GM19397 (cell line): ENCODE measurements at regions not wholly inside any gene's neighbourhood (a gene's known extent, or its start where the extent isn't known, plus 50 kb on each side); places are given as distances from the start of the nearest gene placed in this dataset.
A peak's percentile ranks its signal among the peaks of the same experiment; 100 is the strongest.

Source experiments
- ATAC-seq: cut with Tn5 transposase; IDR thresholded peaks from one replicate; pipeline ENCODE4 v1.9.1; 2021; ENCODE audit warnings: mild to moderate bottlenecking, moderate library complexity; ENCODE audit not compliant: unreplicated experiment

DNA sequence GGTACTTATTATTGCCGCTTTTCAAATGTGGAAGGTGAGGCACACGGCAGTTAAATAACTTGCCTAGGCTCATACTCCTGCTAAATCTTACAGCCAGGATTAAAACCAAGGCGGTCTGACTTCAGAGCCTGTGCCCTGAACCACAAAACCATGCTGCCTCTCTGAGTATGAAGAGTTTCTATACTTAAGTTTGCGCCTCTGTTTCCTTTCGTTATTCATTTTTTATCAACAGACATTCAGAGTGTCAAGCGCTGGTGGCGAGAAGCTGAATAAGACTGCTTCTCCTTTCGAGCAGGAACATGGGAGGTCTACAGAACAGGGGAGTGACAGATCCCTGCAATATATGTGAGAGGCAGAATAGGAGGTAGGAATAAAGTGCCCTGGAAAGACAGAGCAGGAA, 96.0 kb upstream of the DUSP10 start:
- ATAC-seq: peak; percentile 34

DNA sequence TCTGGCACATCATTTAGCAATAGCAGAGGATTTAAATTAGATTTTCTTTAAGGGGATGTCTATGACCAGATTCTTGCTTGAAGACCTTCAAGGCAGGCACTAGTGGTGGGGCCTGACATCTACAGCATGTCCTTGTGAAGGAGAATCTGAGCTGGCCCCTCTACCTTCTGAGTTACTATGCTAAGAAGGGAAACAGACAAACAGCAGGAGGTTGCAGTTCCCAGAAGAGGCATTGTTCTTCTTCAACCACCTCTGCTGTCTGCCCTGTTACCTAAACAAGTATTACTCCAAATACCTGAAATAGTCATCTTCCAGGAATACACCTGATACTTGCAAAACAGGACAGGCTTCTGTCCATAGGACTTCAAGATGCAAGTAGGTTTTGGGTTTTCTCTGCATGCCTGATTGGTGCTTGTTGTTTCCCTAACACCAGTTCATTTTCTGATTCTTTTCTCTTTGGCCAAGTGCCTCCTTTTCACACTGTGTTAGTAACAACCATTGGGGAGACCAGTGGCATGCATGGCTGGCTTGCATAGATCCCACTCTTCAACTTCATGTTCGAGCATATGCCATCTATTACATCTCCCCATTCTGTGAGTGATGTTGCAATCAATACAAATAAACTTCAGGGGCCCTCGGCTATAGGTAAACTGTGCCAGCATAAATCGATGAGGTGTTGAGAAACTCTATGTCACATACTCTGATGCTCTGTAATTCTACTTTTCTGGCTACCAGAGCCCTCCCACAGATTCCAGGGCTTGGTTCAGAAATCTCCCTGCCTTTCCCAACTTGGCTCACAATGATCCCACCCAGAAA, 93.0 kb upstream of the DUSP10 start:
- no peak for ATAC-seq

DNA sequence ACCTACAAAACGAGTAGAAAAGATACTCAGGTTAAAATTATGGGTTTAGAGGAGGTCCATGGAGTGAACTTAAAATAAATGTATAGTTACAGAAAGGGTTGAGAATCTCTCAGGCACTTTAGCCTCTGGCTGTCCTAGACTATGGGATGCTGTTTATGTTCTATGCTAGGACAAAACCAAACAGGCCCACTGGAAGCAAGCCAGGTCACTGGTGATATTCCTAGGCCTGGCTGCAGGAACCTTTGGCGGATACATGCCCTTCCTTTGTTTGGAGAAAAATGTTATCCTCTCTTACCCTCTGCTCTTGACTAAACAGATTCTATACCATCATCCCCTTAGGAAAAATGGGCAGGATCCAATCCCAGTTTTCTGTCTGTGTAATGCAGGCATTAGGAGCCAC, 90.7 kb upstream of the DUSP10 start:
- no peak for ATAC-seq

GRCh38 chr1:221832151-221832550, 90.3 kb upstream of the DUSP10 start:
- no peak for ATAC-seq

DNA sequence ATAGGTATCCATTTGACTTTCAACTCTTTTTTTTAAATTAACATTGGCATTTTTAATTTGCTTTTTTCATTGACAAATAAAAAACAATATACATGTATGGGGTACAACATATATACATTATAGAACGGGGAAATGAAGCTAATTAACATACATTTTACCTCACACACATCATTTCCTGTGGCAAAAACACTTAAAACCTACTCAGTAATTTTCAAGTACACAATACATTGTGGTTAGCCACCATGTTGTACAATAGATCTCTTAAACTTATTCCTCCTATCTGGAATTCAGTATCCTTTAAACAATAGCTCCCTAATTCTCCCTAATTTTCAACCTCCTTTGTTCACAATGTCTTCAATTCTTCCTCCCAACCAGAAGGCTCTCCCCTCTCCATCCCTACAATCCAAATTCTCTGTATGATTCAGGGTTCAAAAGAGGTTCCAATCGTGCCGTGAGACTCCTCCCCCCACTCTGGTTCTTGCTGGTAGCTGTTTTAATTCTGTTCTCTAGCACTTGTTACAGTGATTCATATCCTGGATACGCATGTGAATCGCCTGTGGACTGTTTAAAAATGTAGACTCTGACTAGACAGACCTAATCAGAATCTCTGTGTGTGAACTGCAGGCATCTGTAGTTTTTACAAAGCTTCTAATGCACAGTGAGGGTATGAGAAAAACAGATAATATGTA, 87.6 kb upstream of the DUSP10 start:
- no peak for ATAC-seq

DNA sequence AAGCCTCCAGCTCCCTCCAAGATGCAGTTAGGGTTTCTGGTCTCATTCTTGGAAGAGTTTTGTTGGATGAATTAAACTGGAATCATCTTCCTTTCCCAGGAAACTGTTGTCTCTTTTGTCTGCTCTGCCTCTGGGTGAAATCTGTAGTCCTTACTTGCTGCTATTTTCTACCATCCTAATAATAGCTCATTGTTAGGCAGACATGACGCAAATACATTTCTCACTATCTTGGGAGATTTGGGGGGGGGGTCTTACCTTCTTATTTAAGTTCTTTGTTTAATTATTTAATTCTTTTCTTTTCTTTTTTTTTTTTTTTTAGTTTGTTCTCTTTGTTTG, 85.4 kb upstream of the DUSP10 start:
- no peak for ATAC-seq

DNA sequence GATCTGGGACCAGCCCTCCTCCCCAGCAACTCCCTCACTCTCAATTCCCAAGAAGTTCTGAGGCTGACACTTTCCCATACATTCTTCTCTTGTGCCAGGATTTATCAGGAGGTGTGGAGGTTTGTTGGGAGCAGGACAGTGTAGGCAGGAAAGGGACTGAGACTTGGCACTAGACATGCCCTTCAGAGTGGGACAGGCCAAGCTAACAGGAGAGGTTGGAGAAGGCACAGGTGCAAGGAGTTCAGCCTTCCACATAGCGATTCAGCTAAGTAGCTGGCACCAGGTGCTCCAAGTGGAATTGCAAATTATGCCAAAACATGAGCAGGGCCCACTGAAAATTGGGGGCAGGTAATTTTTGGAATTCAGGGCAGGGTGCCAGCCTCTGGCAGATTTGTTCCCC, 83.0 kb upstream of the DUSP10 start:
- ATAC-seq: no peak

DNA sequence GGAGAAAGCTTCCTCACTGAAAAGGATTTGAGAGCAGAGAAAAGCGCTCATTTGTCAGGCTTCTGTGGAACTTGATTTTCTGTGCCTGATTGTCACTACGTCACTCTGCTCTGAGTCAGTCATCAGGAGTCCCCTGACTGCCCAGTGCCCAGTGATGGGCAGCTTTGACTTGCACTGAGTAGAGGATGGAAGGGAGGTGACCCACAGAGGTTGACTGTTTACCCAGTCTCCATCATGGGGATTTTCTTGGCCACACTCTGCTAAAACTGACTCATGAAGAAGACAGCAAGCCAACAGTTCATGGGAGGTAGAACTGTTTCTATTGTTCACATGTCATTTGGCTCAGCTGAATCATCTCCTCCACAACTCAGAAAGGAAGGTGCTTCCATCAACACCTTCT, 82.1 kb upstream of the DUSP10 start:
- peak; percentile 42 for ATAC-seq

GRCh38 chr1:221823561-221823960, 81.7 kb upstream of the DUSP10 start:
- peak; percentile 6 for ATAC-seq

- ATAC-seq: peak; percentile 72
Observed at GRCh38 chr1:221823149-221823548, 81.3 kb upstream of the DUSP10 start.

DNA sequence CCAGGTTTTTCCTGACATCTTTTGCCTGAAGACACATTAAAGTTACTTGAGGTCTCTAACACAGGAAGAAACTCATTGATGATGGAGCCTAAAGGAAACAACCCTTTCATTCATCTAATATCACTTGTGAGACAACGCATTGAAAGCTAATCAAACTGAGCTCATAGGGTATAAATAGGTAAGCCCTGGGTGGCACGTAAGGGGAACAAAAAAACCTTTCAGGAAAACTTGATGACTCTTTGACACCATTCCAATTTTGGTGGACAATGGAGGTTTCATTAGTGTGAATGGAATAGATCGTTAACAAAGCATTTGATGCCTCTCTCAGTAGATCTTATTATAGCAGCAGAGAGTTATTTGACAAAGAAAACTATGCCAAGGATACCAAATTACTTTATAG, 80.7 kb upstream of the DUSP10 start:
- ATAC-seq: no peak

- no peak for ATAC-seq
Observed at GRCh38 chr1:221816899-221817298, 75.0 kb upstream of the DUSP10 start.

DNA sequence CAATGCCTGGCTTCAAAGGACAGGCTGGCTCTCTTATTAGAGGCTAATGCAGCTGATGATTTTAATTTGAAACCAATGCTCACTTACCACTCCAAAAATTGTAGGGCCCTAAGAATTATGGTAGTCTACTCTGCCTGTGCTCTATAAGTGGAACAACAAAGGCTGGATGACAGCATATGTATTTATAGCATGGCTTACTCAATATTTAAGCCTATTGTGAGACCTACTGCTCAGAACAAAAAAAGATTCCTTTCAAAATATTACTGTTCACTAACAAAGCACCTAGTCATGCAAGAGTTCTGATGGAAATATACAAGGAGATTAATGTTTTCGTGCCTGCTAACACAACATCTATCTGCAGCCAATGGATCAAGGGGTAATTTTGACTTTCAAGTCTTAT, 73.8 kb upstream of the DUSP10 start:
- ATAC-seq: no peak

- no peak for ATAC-seq
Observed at GRCh38 chr1:221813887-221814286, 72.0 kb upstream of the DUSP10 start.

GRCh38 chr1:221812905-221813597, 71.2 kb upstream of the DUSP10 start:
- no peak for ATAC-seq

DNA sequence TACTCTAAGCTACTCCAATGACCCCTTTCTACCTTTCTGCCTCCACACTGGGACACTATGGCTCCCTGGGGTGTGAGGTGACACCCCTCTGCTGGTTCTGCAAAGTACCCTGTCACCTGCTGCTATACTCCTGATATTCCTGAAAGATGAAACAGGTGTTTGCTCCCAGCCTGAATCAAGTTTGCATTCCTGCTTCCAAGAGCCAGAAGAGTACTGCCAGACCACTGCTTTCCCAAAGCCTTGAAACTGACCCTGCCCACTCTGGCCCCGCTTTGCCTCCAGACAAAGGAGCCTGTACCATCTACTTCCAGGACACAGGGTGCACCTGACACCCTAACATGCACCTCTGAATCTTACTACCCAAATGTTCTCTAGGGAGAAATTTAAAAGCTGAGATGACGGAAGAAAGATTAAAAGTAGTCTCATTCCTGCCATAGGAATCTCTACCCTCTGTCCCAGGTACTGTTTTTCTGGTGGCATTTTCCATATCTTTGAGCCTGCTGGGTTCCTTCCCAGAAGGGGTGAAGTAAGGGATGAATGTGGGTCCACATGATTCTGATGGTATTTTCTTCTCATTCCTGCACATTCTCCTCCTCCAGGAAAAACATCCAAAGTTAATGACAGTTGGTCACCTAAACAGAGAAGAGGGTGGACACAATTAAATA, 70.3 kb upstream of the DUSP10 start:
- no peak for ATAC-seq

DNA sequence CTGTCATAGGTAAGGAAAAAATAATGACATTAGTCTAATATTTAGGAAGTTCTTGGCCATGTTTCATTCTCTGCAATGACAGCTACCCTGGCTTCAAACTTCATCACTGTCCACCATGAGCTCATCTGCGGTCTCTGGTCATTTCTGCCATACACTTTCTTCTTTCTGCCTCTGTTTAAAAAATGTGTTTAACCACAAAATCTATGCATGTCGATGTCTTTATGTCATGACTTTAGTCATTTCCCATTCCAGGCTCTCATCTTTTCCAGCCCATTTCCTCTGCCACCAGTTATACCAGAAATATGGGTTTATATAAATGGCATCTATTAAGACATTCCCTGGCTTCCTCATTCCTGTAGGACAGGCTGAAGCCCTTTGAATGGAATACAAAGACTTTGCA, 68.5 kb upstream of the DUSP10 start:
- no peak for ATAC-seq

GRCh38 chr1:221809091-221810029, 67.5 kb upstream of the DUSP10 start:
- ATAC-seq: peak; percentile 39

DNA sequence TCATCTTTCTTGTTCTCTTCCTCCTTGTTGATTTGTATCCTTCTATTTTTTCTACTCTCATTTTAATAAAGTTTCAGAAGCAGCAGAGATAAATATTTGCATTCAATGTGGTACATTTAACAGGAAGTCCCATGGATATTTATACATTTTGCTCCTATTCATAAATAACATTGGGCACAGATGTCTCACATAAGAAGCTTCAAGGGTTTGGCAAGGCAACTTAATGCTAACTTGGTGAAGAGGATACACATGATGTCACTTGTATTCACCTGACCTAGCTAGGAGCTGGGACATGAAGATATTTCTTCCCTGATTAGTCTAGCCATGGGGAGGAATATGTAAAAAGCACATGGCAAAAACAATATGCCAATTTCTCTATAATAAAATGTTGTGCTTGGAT, 65.1 kb upstream of the DUSP10 start:
- ATAC-seq: no peak

DNA sequence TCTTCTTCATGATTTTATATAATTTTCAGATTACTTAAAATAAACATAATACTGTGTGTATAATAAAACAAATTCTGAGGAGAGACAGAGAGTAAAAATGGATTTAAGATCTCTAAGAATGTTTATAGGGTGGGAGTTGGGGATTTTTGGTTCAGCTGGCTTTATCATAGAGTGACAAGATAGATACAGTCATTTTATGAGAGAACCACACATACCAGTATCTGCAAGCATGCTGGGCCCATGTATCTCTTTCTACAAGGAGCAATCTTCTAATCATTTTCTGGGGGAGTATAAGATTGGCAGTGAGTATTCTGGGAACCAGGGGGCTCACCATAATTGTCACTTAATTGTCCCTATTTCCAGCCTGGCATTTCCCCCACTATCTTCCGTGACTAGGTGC, 64.3 kb upstream of the DUSP10 start:
- no peak for ATAC-seq
